Sigmoid colon (tissue), 6 donors: ENCODE measurements at regions not wholly inside any gene's neighbourhood (a gene's known extent, or its start where the extent isn't known, plus 50 kb on each side); places are given as distances from the start of the nearest gene placed in this dataset.
A peak's percentile ranks its signal among the peaks of the same experiment; 100 is the strongest.

Experiments used
- DNase-seq: peaks from one replicate; pipeline ENCODE4 v3.0.0-alpha.2; 2019
- H3K27ac ChIP-seq, 4 donors: fragments of 200-600 bp; sonication (generic); one replicate each; pipeline ENCODE4 v1.5.1; 2016 to 2019; ENCODE audit warnings: mild to moderate bottlenecking in 1 of 4
- H3K27me3 ChIP-seq, 3 donors: fragments of 200-600 bp; sonication (generic); one replicate each; pipeline ENCODE4 v1.5.1; 2019; ENCODE audit warnings: mild to moderate bottlenecking in 1 of 3
- H3K36me3 ChIP-seq, 4 donors: fragments of 200-600 bp; sonication (generic); one replicate each; pipeline ENCODE4 v1.5.1; 2016 to 2019
- H3K4me1 ChIP-seq, 4 donors: fragments of 200-600 bp; sonication (generic); one replicate each; pipeline ENCODE4 v1.5.1; 2017 to 2019
- H3K4me3 ChIP-seq, 4 donors: fragments of 200-600 bp; sonication (generic); one replicate each; pipeline ENCODE4 v1.5.1; 2017 to 2019; ENCODE audit warnings: mild to moderate bottlenecking in 2 of 4, moderate library complexity in 1 of 4
- H3K9me3 ChIP-seq, 4 donors: fragments of 200-600 bp in 3 of 4; sonication (generic) in 3 of 4; one replicate each; pipeline versions ENCODE4 v1.5.1 to v1.6.1; 2013 to 2019
- CTCF ChIP-seq, 4 experiments: fragments of 450-650 bp in 3 of 4; fragments of 200-600 bp in 1 of 4; IDR thresholded peaks; one replicate each; pipeline ENCODE4 v1.5.1; 2016 to 2019; ENCODE audit warnings: antibody characterized with exemption in 4 of 4, mild to moderate bottlenecking in 3 of 4, moderate library complexity in 2 of 4
- EP300 ChIP-seq, 4 donors: sonication (generic); formaldehyde crosslinking; IDR thresholded peaks; one replicate each; pipeline ENCODE4 v1.6.1; 2017; ENCODE audit warnings: antibody characterized with exemption in 4 of 4
- POLR2A ChIP-seq, 2 donors: fragments of 450-650 bp; IDR thresholded peaks; one replicate each; pipeline ENCODE4 v1.6.1; 2016; ENCODE audit warnings: antibody characterized with exemption in 2 of 2, mild to moderate bottlenecking in 2 of 2, moderate library complexity in 2 of 2
- POLR2AphosphoS5 ChIP-seq, 4 donors: sonication (generic); formaldehyde crosslinking; IDR thresholded peaks; one replicate each; pipeline ENCODE4 v1.6.1; 2017; ENCODE audit warnings: antibody characterized with exemption in 4 of 4
- WGBS, 2 donors: extraction: QIAGEN DNeasy Blood & Tissue Kit; methylation state at CpG; one replicate each; pipeline ENCODE4 v1.1.7; 2013; 5-methylcytosine and 5-hydroxymethylcytosine counted together
- intact Hi-C: fragments of 100-400 bp; cut with DNase I; formaldehyde crosslinking; loops from one replicate; pipeline ENCODE4 v1.15.1; 2023
- donor health status: healthy with polysubstance abuse.
- donor health status: healthy.

- intact Hi-C loops, result no loop called here
- no peak for DNase-seq
- H3K27me3 ChIP-seq, result no peaks in the 10 kb centered on the region
These were observed 64.9 kb downstream of the CRPPA start for GRCh38 chr7:16356301-16356958.

GRCh38 chr7:16354573-16354972 is 66.8 kb downstream of the CRPPA start:
- Histone ChIP-seq H3K9me3 (peaks cover 0 to 2% (median 0%) of the 10 kb centered on the region in 4 donors), H3K4me3 (no peak overlapping the region), H3K27ac (no peak overlapping the region), H3K4me1 (peaks cover 0 to 17% (median 3%) of the 10 kb centered on the region in 4 donors), H3K36me3 (no peaks in the 10 kb centered on the region), H3K27me3 (no peaks in the 10 kb centered on the region)
- TF ChIP-seq CTCF (IDR thresholded peaks at IDR 0.05), result no peak
- TF ChIP-seq EP300 (IDR thresholded peaks at IDR 0.05), result no peak
- TF ChIP-seq POLR2AphosphoS5 (IDR thresholded peaks at IDR 0.05), result no peak
- no peak for TF ChIP-seq POLR2A (IDR thresholded peaks at IDR 0.05)
- 31 to 66% methylated on average over 1 of the region's 1 CpG for WGBS, 2 donors
- intact Hi-C loops, result no loop called here
- DNase-seq, result no peak

More at GRCh38 chr7:16356301-16356958, 64.9 kb downstream of the CRPPA start:
- Histone ChIP-seq H3K4me3 (no peak overlapping the region), H3K4me1 (peaks cover 0 to 17% (median 3%) of the 10 kb centered on the region in 4 donors), H3K27ac (peak overlapping the region in 1 of 4 donors; percentile 20), H3K9me3 (no peaks in the 10 kb centered on the region), H3K36me3 (no peaks in the 10 kb centered on the region)
- TF ChIP-seq POLR2AphosphoS5 (IDR thresholded peaks at IDR 0.05) (no peak), CTCF (IDR thresholded peaks at IDR 0.05) (no peak), POLR2A (IDR thresholded peaks at IDR 0.05) (no peak)
- 44 to 84% methylated on average over 2 of the region's 2 CpGs for WGBS, 2 donors

- no peak overlapping the region for H3K27ac ChIP-seq
- intact Hi-C loops, result no loop called here
- no peaks in the 10 kb centered on the region for H3K36me3 ChIP-seq
- H3K4me3 ChIP-seq, result no peak overlapping the region
- no peaks in the 10 kb centered on the region for H3K27me3 ChIP-seq
- peaks cover 0 to 4% (median 0%) of the 10 kb centered on the region in 4 donors for H3K9me3 ChIP-seq
- no peak for DNase-seq
- TF ChIP-seq CTCF (IDR thresholded peaks at IDR 0.05) (no peak), POLR2A (IDR thresholded peaks at IDR 0.05) (no peak)
- WGBS, 2 donors, result 67 to 71% methylated on average over 4 of the region's 4 CpGs
- H3K4me1 ChIP-seq, result peaks cover 0 to 17% (median 4%) of the 10 kb centered on the region in 4 donors
These were observed 68.1 kb downstream of the CRPPA start for GRCh38 chr7:16353226-16353625.

GRCh38 chr7:16350634-16351033 is 70.7 kb downstream of the CRPPA start:
- no peak for TF ChIP-seq EP300 (IDR thresholded peaks at IDR 0.05)
- TF ChIP-seq CTCF (IDR thresholded peaks at IDR 0.05), result no peak
- no peak for TF ChIP-seq POLR2AphosphoS5 (IDR thresholded peaks at IDR 0.05)
- no peak for TF ChIP-seq POLR2A (IDR thresholded peaks at IDR 0.05)
- intact Hi-C loops, result no loop called here
- H3K4me3 ChIP-seq, result no peak overlapping the region
- no peaks in the 10 kb centered on the region for H3K27me3 ChIP-seq
- DNase-seq, result no peak
- no peaks in the 10 kb centered on the region for H3K36me3 ChIP-seq
- peaks cover 0 to 25% (median 7%) of the 10 kb centered on the region in 4 donors for H3K4me1 ChIP-seq
- WGBS, 2 donors, result 92 to 94% methylated on average over 2 of the region's 2 CpGs
- no peak overlapping the region for H3K27ac ChIP-seq
- H3K9me3 ChIP-seq, result peaks cover 0 to 4% (median 0%) of the 10 kb centered on the region in 4 donors

- TF ChIP-seq POLR2A (IDR thresholded peaks at IDR 0.05), result no peak
- TF ChIP-seq EP300 (IDR thresholded peaks at IDR 0.05), result no peak
- H3K36me3 ChIP-seq, result no peaks in the 10 kb centered on the region
- 78 to 90% methylated on average over 4 of the region's 4 CpGs for WGBS, 2 donors
- no peak overlapping the region for H3K4me3 ChIP-seq
- no peak for DNase-seq
- H3K27ac ChIP-seq, result no peak overlapping the region
- H3K9me3 ChIP-seq, result peaks cover 0 to 4% (median 0%) of the 10 kb centered on the region in 4 donors
- intact Hi-C loops, result no loop called here
- peaks cover 0 to 25% (median 7%) of the 10 kb centered on the region in 4 donors for H3K4me1 ChIP-seq
- H3K27me3 ChIP-seq, result no peaks in the 10 kb centered on the region
These were observed 73.1 kb downstream of the CRPPA start for GRCh38 chr7:16348251-16348650.
